Rectal smooth muscle tissue (tissue), 1 donor: ENCODE measurements at regions not wholly inside any gene's neighbourhood (a gene's known extent, or its start where the extent isn't known, plus 50 kb on each side); places are given as distances from the start of the nearest gene placed in this dataset.
"Not testable (repeated sequence)": the region's sequence is repeated elsewhere in the genome, so short reads cannot be mapped to it uniquely, and the experiment has no call there.

Experiments used
- H3K27ac ChIP-seq: one replicate; pipeline ENCODE4 v1.7.0; 2013; ENCODE audit warnings: low read depth, low read length, inconsistent platforms
- H3K27me3 ChIP-seq: one replicate; pipeline ENCODE4 v1.7.0; 2013; ENCODE audit warnings: low read length; ENCODE audit not compliant: control insufficient read depth, insufficient read depth
- H3K36me3 ChIP-seq: one replicate; pipeline ENCODE4 v1.7.0; 2013; ENCODE audit warnings: low read length; ENCODE audit not compliant: control insufficient read depth, insufficient read depth
- H3K4me1 ChIP-seq: one replicate; pipeline ENCODE4 v1.7.0; 2013; ENCODE audit warnings: low read length; ENCODE audit not compliant: control insufficient read depth, insufficient read depth
- H3K4me3 ChIP-seq: one replicate; pipeline ENCODE4 v1.7.0; 2013; ENCODE audit warnings: low read length
- H3K9ac ChIP-seq: one replicate; pipeline ENCODE4 v1.7.0; 2013; ENCODE audit warnings: low read length

GRCh38 chr13:75993241-75993640 lies 357.1 kb downstream of the LMO7 start:
- Histone ChIP-seq H3K27me3 (no peaks in the 10 kb centered on the region), H3K9ac (no peak overlapping the region), H3K4me1 (no peaks in the 10 kb centered on the region), H3K36me3 (no peaks in the 10 kb centered on the region), H3K27ac (no peak overlapping the region), H3K4me3 (no peak overlapping the region)

GRCh38 chr13:75986818-75987217 lies 350.7 kb downstream of the LMO7 start:
- H3K36me3 ChIP-seq = no peaks in the 10 kb centered on the region
- no peak overlapping the region for H3K4me3 ChIP-seq
- H3K27ac ChIP-seq = no peak overlapping the region
- H3K9ac ChIP-seq = no peak overlapping the region
- no peaks in the 10 kb centered on the region for H3K27me3 ChIP-seq
- H3K4me1 ChIP-seq = no peaks in the 10 kb centered on the region

- H3K9ac ChIP-seq = no peak overlapping the region
- H3K27me3 ChIP-seq = no peaks in the 10 kb centered on the region
- H3K27ac ChIP-seq = no peak overlapping the region
- no peaks in the 10 kb centered on the region for H3K4me1 ChIP-seq
- no peaks in the 10 kb centered on the region for H3K36me3 ChIP-seq
- no peak overlapping the region for H3K4me3 ChIP-seq
Measured at GRCh38 chr13:75985132-75985531, 349.0 kb downstream of the LMO7 start.

GRCh38 chr13:75978818-75979217 lies 342.7 kb downstream of the LMO7 start:
- Histone ChIP-seq H3K9ac (no peak overlapping the region), H3K36me3 (no peaks in the 10 kb centered on the region), H3K4me1 (no peaks in the 10 kb centered on the region), H3K27me3 (no peaks in the 10 kb centered on the region), H3K4me3 (no peak overlapping the region), H3K27ac (no peak overlapping the region)

- no peaks in the 10 kb centered on the region for H3K36me3 ChIP-seq
- no peak overlapping the region for H3K4me3 ChIP-seq
- no peak overlapping the region for H3K9ac ChIP-seq
- H3K27ac ChIP-seq = no peak overlapping the region
- no peaks in the 10 kb centered on the region for H3K4me1 ChIP-seq
- H3K27me3 ChIP-seq = no peaks in the 10 kb centered on the region
Measured at GRCh38 chr13:75968103-75968838, 332.1 kb downstream of the LMO7 start.

GRCh38 chr13:75963302-75963701 lies 327.2 kb downstream of the LMO7 start:
- H3K4me1 ChIP-seq = no peaks in the 10 kb centered on the region
- no peak overlapping the region for H3K4me3 ChIP-seq
- H3K27ac ChIP-seq = no peak overlapping the region
- no peaks in the 10 kb centered on the region for H3K27me3 ChIP-seq
- H3K36me3 ChIP-seq = no peaks in the 10 kb centered on the region
- H3K9ac ChIP-seq = no peak overlapping the region

- H3K4me3 ChIP-seq = no peak overlapping the region
- H3K36me3 ChIP-seq = no peaks in the 10 kb centered on the region
- H3K27ac ChIP-seq = no peak overlapping the region
- H3K4me1 ChIP-seq = no peaks in the 10 kb centered on the region
- H3K9ac ChIP-seq = no peak overlapping the region
- no peaks in the 10 kb centered on the region for H3K27me3 ChIP-seq
Measured at GRCh38 chr13:75961911-75962310, 325.8 kb downstream of the LMO7 start.

- H3K27ac ChIP-seq = no peak overlapping the region
- H3K27me3 ChIP-seq = no peaks in the 10 kb centered on the region
- H3K36me3 ChIP-seq = no peaks in the 10 kb centered on the region
- no peak overlapping the region for H3K4me3 ChIP-seq
- no peak overlapping the region for H3K9ac ChIP-seq
- H3K4me1 ChIP-seq = no peaks in the 10 kb centered on the region
Measured at GRCh38 chr13:75960538-75960994, 324.4 kb downstream of the LMO7 start.

- Histone ChIP-seq H3K36me3 (no peaks in the 10 kb centered on the region), H3K27ac (no peak overlapping the region), H3K4me3 (no peak overlapping the region), H3K4me1 (no peaks in the 10 kb centered on the region), H3K27me3 (no peaks in the 10 kb centered on the region), H3K9ac (no peak overlapping the region)
Measured at GRCh38 chr13:75959861-75960481, 323.8 kb downstream of the LMO7 start.

- H3K27me3 ChIP-seq, H3K4me3 ChIP-seq, H3K36me3 ChIP-seq, H3K27ac ChIP-seq, H3K9ac ChIP-seq, H3K4me1 ChIP-seq: not testable (repeated sequence)
Measured at GRCh38 chr13:75953589-75953988, 317.5 kb downstream of the LMO7 start.

- Histone ChIP-seq H3K27me3 (no peaks in the 10 kb centered on the region), H3K4me3 (no peak overlapping the region), H3K4me1 (no peaks in the 10 kb centered on the region), H3K27ac (no peak overlapping the region), H3K9ac (no peak overlapping the region), H3K36me3 (no peaks in the 10 kb centered on the region)
Measured at GRCh38 chr13:75947448-75947847, 311.3 kb downstream of the LMO7 start.

GRCh38 chr13:75946536-75947284 lies 310.6 kb downstream of the LMO7 start:
- Histone ChIP-seq H3K9ac (no peak overlapping the region), H3K27ac (no peak overlapping the region), H3K4me3 (no peak overlapping the region), H3K4me1 (no peaks in the 10 kb centered on the region), H3K27me3 (no peaks in the 10 kb centered on the region), H3K36me3 (no peaks in the 10 kb centered on the region)
